A673 (cell line): ENCODE measurements at regions not wholly inside any gene's neighbourhood (a gene's known extent, or its start where the extent isn't known, plus 50 kb on each side); places are given as distances from the start of the nearest gene placed in this dataset.

Experiments used
- BruUV-seq: library from RNA; stranded (reverse); fragments of 400-500 nt; replicated peaks from 2 replicates; lab custom pipeline; 2021; lab: Mats Ljungman, UMichigan
- CTCF ChIA-PET: fragments of 300-600 bp; sonication (Branson Sonifier 250); formaldehyde crosslinking; loops from one replicate; lab custom pipeline; 2022; ENCODE audit warnings: antibody characterized with exemption; lab: Charles Lee
- POLR2A ChIA-PET: fragments of 300-600 bp; sonication (Branson Sonifier 250); formaldehyde crosslinking; loops from one replicate; lab custom pipeline; 2022; ENCODE audit warnings: antibody characterized with exemption; ENCODE audit not compliant: low non-redundant PET; lab: Charles Lee
- DNase-seq: peaks from one replicate; pipeline ENCODE4 v3.0.0-alpha.2; 2015; ENCODE audit warnings: low spot score
- H3K27ac ChIP-seq: fragments of 200-600 bp; sonication (generic); 2 replicates; pipeline ENCODE4 v1.5.1; 2016; ENCODE audit warnings: mixed run types, low read depth, mild to moderate bottlenecking, mixed read lengths, antibody characterized with exemption, low read length; ENCODE audit not compliant: poor library complexity, severe bottlenecking
- H3K27me3 ChIP-seq: fragments of 200-600 bp; sonication (generic); replicated peaks from 2 replicates; pipeline ENCODE4 v1.6.1; 2017; ENCODE audit warnings: mixed run types, low read depth, mild to moderate bottlenecking, mixed read lengths, antibody characterized with exemption, low read length; ENCODE audit not compliant: insufficient read depth, poor library complexity
- H3K36me3 ChIP-seq: fragments of 200-600 bp; sonication (generic); 2 replicates; pipeline ENCODE4 v1.6.1; 2016; ENCODE audit warnings: mixed run types, mild to moderate bottlenecking, mixed read lengths, antibody characterized with exemption, low read length; ENCODE audit not compliant: insufficient read depth, poor library complexity, severe bottlenecking
- H3K4me1 ChIP-seq: fragments of 200-600 bp; sonication (generic); 2 replicates; pipeline ENCODE4 v1.6.1; 2017; ENCODE audit warnings: mixed run types, mild to moderate bottlenecking, mixed read lengths, antibody characterized with exemption, low read length; ENCODE audit not compliant: insufficient read depth, poor library complexity, severe bottlenecking
- H3K4me3 ChIP-seq: fragments of 200-600 bp; sonication (generic); 2 replicates; pipeline ENCODE4 v1.5.1; 2016; ENCODE audit warnings: low read depth, mixed run types, mild to moderate bottlenecking, mixed read lengths, low read length; ENCODE audit not compliant: poor library complexity, severe bottlenecking
- H3K9me3 ChIP-seq: fragments of 200-600 bp; sonication (generic); 2 replicates; pipeline ENCODE4 v1.6.1; 2016; ENCODE audit warnings: mixed run types, low read depth, mild to moderate bottlenecking, mixed read lengths, antibody characterized with exemption, low read length; ENCODE audit not compliant: poor library complexity, severe bottlenecking
- EZH2 ChIP-seq: fragments of 200-600 bp; sonication (generic); IDR thresholded peaks from 2 replicates; pipeline ENCODE4 v1.6.1; 2017; ENCODE audit warnings: borderline replicate concordance, low read depth, mild to moderate bottlenecking, mixed read lengths, antibody characterized with exemption, low read length; ENCODE audit not compliant: poor library complexity, severe bottlenecking
- intact Hi-C: fragments of 100-400 bp; cut with micrococcal nuclease; formaldehyde crosslinking; loops from one replicate; pipeline ENCODE4 v1.10.0; 2022; ENCODE audit not compliant: unreplicated experiment
- TF ChIP-seq, protein P1 (sequence below): fragments of 300-800, 200-600 bp; sonication (generic); conservative IDR thresholded peaks from 2 replicates; pipeline ENCODE4 v1.5.1; 2017; ENCODE audit warnings: low read depth, mild to moderate bottlenecking, antibody characterized with exemption, low read length, moderate library complexity, mixed read lengths

DNA sequence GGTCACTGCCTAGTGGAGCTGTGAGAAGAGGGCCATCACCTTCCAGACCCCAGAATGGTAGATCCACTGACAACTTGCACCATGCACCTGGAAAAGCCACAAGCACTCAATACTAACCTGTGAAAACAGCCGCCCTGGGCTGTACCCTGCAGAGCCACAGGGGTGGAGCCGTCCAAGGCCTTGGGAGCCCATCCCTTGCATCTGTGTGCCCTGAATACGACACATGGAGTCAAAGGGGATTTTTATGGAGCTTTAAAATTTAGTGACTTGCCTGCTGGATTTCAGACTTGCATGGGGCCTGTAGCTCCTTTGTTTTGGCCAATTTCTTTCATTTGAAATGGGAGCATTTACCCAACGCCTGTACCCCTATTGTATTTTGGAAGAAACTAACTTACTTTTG is 62.4 kb upstream of the HTR4 start:
- ChIA-PET CTCF (no interaction called here), POLR2A (no interaction called here)
- Histone ChIP-seq H3K9me3 (no peaks in the 10 kb centered on the region), H3K27ac (no peak overlapping the region), H3K27me3 (peaks cover 83% of the 10 kb centered on the region), H3K36me3 (no peaks in the 10 kb centered on the region), H3K4me3 (no peak overlapping the region), H3K4me1 (no peaks in the 10 kb centered on the region)
- BruUV-seq: no TSS peak
- no peak for DNase-seq
- intact Hi-C loops: no loop called here
- TF ChIP-seq EZH2: no peak

DNA sequence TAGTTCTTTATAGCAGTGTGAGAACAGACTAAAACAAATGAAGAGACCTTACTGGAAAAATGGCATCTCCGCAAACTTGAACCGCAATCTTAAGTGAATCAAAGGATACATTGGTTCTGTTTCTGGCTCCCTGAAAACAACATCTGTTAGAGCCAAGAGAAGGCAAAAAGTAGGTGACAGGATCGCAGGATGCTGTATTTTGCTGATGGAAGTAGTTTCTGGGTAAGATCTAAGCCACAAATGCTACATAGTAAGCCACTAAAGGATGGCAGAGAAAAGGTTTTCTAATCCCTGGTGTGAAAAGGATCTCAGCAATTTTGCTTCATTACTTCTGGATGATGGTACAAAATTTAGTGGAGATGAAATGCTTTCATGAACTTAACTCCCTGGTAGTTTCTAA is 63.3 kb upstream of the HTR4 start:
- ChIA-PET CTCF (no interaction called here), POLR2A (no interaction called here)
- Histone ChIP-seq H3K36me3 (no peaks in the 10 kb centered on the region), H3K4me3 (no peak overlapping the region), H3K4me1 (no peaks in the 10 kb centered on the region), H3K27ac (no peak overlapping the region), H3K27me3 (peaks cover 83% of the 10 kb centered on the region), H3K9me3 (no peaks in the 10 kb centered on the region)
- no TSS peak for BruUV-seq
- intact Hi-C loops: no loop called here
- no peak for TF ChIP-seq EZH2
- TF ChIP-seq, protein P1, sequence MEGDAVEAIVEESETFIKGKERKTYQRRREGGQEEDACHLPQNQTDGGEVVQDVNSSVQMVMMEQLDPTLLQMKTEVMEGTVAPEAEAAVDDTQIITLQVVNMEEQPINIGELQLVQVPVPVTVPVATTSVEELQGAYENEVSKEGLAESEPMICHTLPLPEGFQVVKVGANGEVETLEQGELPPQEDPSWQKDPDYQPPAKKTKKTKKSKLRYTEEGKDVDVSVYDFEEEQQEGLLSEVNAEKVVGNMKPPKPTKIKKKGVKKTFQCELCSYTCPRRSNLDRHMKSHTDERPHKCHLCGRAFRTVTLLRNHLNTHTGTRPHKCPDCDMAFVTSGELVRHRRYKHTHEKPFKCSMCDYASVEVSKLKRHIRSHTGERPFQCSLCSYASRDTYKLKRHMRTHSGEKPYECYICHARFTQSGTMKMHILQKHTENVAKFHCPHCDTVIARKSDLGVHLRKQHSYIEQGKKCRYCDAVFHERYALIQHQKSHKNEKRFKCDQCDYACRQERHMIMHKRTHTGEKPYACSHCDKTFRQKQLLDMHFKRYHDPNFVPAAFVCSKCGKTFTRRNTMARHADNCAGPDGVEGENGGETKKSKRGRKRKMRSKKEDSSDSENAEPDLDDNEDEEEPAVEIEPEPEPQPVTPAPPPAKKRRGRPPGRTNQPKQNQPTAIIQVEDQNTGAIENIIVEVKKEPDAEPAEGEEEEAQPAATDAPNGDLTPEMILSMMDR: no peak
- DNase-seq: no peak

DNA sequence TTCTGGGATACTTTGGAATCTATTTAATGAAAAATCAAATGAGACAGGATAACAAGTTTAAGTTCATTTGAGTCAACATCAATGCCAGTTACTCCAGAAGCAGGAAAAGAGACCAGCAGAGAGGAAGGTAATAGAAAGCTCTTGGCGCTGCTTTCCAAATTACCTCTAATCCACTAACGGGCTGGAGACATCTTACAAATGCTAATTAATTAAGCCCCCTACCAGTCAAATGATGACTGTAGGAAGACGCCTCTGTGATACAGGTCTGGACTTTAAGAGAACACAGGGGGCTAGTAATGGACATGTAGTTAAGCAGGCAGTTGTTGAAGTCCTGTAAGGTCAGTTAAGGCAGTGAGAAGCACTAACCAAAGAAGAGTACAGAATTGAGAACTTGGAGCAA is 65.3 kb upstream of the HTR4 start:
- no peak overlapping the region for H3K27ac ChIP-seq
- CTCF ChIA-PET: no interaction called here
- intact Hi-C loops: loop anchor here (5.0 to 10.0 kb wide), 2 partner anchors 415 to 527 kb away; no protein-coding TSS in a partner anchor
- no peaks in the 10 kb centered on the region for H3K4me1 ChIP-seq
- no peak for DNase-seq
- BruUV-seq: no TSS peak
- H3K27me3 ChIP-seq: peaks cover 86% of the 10 kb centered on the region
- H3K4me3 ChIP-seq: no peak overlapping the region
- H3K36me3 ChIP-seq: no peaks in the 10 kb centered on the region
- no peaks in the 10 kb centered on the region for H3K9me3 ChIP-seq
- POLR2A ChIA-PET: no interaction called here
- no peak for TF ChIP-seq EZH2

DNA sequence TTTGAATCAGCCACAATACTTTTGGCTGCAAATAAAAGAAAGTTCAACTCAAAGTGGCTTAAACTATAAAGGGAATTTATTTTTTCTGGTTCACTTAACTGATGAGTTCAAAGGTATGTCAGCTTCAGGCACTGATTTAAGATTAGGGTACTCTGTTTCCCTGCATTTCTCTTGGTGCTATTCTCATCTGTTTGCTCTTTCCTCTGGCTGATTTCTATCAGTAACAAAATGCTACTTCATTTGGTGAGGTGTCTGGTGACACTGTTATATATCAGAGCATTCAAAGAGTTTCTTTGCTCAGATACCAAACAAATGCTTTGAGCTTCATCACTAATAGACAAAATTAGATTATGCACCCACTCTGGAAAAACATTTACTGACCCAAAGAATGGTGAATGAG is 65.9 kb upstream of the HTR4 start:
- Histone ChIP-seq H3K4me3 (no peak overlapping the region), H3K27me3 (peaks cover 86% of the 10 kb centered on the region), H3K36me3 (no peaks in the 10 kb centered on the region), H3K4me1 (no peaks in the 10 kb centered on the region), H3K9me3 (no peaks in the 10 kb centered on the region), H3K27ac (no peak overlapping the region)
- no TSS peak for BruUV-seq
- DNase-seq: no peak
- intact Hi-C loops: loop anchor here (5.0 to 10.0 kb wide), 2 partner anchors 415 to 528 kb away; no protein-coding TSS in a partner anchor
- TF ChIP-seq, protein P1: no peak
- CTCF ChIA-PET: no interaction called here
- POLR2A ChIA-PET: no interaction called here
